Gastrocnemius medialis (tissue), 4 donors: ENCODE measurements at regions not wholly inside any gene's neighbourhood (a gene's known extent, or its start where the extent isn't known, plus 50 kb on each side); places are given as distances from the start of the nearest gene placed in this dataset.

Source experiments
- CTCF ChIP-seq, 5 experiments: fragments of 450-650 bp in 3 of 5; fragments of 200-600 bp in 2 of 5; sonication (generic) in 2 of 5; IDR thresholded peaks in 4 of 5; conservative IDR thresholded peaks in 1 of 5; 1 replicate in 4 of 5; 2 replicates in 1 of 5; pipeline ENCODE4 v1.5.1; 2016 to 2019; ENCODE audit warnings: antibody characterized with exemption in 5 of 5, mild to moderate bottlenecking in 3 of 5, moderate library complexity in 3 of 5
- POLR2A ChIP-seq, 2 donors: fragments of 450-650 bp; IDR thresholded peaks; one replicate each; pipeline ENCODE4 v1.6.1; 2017; ENCODE audit warnings: antibody characterized with exemption in 2 of 2, mild to moderate bottlenecking in 2 of 2, moderate library complexity in 2 of 2

GRCh38 chr18:34647251-34647650, 62.8 kb upstream of the DTNA start:
- TF ChIP-seq CTCF (IDR thresholded peaks at IDR 0.05 in 4 of 5, conservative IDR thresholded peaks at IDR 0.05 in 1 of 5) (no peak), POLR2A (IDR thresholded peaks at IDR 0.05) (no peak)
